ENCODE measurements at regions not wholly inside any gene's neighbourhood (a gene's known extent, or its start where the extent isn't known, plus 50 kb on each side); places are given as distances from the start of the nearest gene placed in this dataset.

DNA sequence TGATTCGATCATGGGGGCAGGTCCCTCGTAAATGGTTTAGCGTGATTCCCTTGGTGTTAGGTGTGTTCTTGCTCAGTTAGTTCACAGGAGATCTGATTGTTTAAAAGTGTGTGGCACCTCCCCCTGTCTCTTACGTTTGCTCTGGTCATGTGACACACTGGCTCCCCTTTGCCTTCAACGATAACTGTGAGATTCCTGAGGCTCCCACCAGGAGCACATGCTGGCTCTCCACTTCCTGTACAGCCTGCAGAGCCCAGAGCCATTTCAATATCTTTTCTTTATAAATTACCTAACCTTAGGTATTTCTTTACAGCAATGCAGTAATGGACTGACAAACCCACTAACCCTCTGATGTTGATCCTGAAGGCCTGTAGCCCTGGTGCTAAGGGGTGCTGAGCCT, 141.9 kb downstream of the FCRL5 start:
- TF ChIP-seq, protein P1, sequence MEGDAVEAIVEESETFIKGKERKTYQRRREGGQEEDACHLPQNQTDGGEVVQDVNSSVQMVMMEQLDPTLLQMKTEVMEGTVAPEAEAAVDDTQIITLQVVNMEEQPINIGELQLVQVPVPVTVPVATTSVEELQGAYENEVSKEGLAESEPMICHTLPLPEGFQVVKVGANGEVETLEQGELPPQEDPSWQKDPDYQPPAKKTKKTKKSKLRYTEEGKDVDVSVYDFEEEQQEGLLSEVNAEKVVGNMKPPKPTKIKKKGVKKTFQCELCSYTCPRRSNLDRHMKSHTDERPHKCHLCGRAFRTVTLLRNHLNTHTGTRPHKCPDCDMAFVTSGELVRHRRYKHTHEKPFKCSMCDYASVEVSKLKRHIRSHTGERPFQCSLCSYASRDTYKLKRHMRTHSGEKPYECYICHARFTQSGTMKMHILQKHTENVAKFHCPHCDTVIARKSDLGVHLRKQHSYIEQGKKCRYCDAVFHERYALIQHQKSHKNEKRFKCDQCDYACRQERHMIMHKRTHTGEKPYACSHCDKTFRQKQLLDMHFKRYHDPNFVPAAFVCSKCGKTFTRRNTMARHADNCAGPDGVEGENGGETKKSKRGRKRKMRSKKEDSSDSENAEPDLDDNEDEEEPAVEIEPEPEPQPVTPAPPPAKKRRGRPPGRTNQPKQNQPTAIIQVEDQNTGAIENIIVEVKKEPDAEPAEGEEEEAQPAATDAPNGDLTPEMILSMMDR (conservative IDR thresholded peaks at IDR 0.05; ENCODE audit: low read depth, low read length) = no peak
- DNase-seq (ENCODE audit: low read depth) = no peak
- H3K4me3 ChIP-seq (ENCODE audit: low read length) = no peak overlapping the region

DNA sequence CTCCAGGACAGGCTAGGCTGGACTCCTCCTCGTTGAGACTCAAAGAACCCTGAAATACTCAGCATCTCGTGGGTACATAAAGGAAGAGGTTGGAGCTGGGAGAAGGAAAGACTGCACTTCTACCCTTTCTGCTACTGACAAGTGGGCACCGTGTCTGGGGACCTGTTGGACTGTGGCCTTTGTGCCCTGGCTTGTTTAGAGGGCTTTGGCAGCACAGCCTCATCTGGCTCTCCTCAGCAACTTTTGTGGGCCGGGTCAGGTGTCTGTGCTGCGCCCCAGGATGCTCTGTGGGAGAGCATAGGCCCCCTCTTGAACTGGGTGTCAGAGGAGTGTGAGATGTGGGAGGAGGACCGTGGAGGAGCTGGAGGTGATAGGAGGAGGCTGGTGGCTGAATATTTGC, 142.4 kb downstream of the FCRL5 start:
- TF ChIP-seq, protein P1 (conservative IDR thresholded peaks at IDR 0.05; ENCODE audit: low read depth, low read length) = no peak
- no peak overlapping the region for H3K4me3 ChIP-seq (ENCODE audit: low read length)
- DNase-seq (ENCODE audit: low read depth) = no peak

DNA sequence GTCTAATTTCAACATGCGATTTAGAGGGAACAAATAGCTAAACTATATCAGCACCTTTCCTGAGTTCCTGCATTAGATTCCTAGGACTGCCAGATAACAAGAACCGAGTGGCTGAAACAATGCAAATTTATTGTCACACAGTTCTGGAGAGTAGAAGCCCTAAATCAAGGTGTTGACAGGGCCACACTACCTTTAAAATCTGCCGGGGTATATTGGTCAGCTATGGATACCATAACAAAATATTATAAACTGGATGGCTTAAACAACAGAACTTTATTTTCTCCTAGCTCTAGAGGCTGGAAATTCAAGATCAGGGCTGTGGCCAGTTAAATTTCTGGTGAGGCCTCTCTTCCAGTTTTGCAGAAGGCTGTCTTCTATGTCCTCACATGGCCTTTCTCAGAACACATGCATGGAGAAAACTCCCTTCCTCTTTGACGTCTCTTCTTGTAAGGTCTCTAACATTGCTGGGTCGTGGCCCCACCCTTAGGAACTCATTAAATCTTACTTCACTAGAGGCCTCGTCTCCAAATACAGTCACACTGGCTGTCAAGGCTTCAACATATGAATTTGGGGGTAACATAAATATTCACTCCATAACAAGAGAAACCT, 144.3 kb downstream of the FCRL5 start:
- TF ChIP-seq, protein P1 (conservative IDR thresholded peaks at IDR 0.05; ENCODE audit: low read depth, low read length) = no peak
- no peak for DNase-seq (ENCODE audit: low read depth)
- no peak overlapping the region for H3K4me3 ChIP-seq (ENCODE audit: low read length)

DNA sequence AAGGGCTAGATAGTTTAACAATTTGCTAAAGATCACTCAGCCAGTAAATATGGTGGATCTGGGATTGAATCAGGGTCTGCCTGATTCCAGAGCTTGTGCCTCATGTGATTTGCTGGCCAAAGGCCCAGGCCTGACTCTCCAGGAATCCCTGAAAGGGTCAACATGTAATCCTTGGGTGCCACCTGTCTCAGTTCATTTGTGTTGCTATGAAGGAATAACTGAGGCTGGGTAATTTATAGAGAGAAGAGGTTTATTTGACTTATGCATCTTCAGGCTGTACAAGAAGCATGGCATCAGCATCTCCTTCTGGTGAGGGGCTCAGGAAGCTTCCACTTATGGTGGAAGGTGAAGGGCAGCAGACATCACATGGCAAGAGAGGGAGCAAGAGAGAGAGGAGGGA, 144.9 kb downstream of the FCRL5 start:
- H3K4me3 ChIP-seq (ENCODE audit: low read length) = no peak overlapping the region
- no peak for DNase-seq (ENCODE audit: low read depth)
- TF ChIP-seq, protein P1 (conservative IDR thresholded peaks at IDR 0.05; ENCODE audit: low read depth, low read length) = no peak

DNA sequence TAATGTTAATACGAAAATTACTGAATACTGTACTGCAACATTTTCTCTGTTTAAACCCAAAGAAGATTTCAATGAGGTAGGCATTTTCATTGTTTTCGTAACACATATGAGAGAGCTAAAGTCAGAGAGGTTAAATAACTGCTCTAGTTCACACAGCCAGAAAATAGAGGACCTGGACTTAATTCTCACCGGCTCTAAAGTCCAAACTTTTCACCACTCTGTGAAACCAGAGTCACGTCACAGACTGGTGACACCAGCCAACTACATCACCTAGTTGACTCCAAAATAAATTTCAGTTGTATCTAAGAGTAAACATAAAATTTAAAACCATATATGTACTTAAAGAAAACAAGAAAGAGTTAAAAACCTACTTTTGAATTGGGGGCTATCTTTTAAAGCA, 146.7 kb downstream of the FCRL5 start:
- DNase-seq (ENCODE audit: low read depth) = no peak
- no peak overlapping the region for H3K4me3 ChIP-seq (ENCODE audit: low read length)
- TF ChIP-seq, protein P1 (conservative IDR thresholded peaks at IDR 0.05; ENCODE audit: low read depth, low read length) = no peak

DNA sequence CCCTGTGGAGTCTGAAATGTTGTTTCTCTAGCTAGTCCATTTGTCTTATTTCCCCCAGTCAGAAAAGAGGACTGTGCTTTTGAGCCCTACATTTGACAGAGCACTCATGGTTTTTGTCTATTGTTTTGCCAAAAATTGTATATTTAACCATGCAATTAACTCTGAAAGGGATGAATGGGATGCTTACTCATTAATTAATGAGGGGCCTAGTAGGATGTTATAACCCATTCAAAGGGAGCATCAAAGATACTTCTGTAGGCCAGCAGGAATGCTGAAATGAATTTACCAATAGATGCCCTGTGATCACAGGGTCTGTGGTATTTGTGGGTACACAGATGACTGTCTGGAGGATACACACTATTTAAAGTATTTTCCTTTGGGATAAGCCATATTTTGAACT, 147.7 kb downstream of the FCRL5 start:
- no peak for DNase-seq (ENCODE audit: low read depth)

DNA sequence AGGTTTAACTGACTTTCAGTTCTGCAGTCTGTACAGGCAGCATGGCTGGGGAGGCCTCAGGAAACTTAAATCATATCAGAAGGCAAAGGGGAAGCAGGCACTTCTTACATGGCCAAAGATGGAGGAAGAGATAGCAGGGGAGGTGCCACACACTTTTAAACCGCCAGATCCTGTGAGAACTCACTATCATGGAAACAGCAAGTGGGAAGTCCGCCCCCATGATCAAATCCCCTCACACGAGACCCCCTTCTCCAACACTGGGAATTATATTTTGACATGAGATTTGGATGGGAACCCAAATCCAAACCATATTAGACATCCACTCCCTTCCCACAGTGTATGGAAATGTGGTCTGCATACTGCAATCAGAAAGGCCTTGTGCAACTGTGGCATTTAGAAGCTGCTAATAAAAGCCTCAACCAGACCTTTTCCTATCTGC, 148.2 kb downstream of the FCRL5 start:
- H3K4me3 ChIP-seq (ENCODE audit: low read length) = no peak overlapping the region
- TF ChIP-seq, protein P1 (conservative IDR thresholded peaks at IDR 0.05; ENCODE audit: low read depth, low read length) = no peak
- no peak for DNase-seq (ENCODE audit: low read depth)

More for the DNA sequence above, 147.7 kb downstream of the FCRL5 start:
- no peak overlapping the region for H3K4me3 ChIP-seq (ENCODE audit: low read length)
- TF ChIP-seq, protein P1 (conservative IDR thresholded peaks at IDR 0.05; ENCODE audit: low read depth, low read length) = no peak

All from retinal pigment epithelial cell (primary cell).